GM21390 (cell line): ENCODE measurements at regions not wholly inside any gene's neighbourhood (a gene's known extent, or its start where the extent isn't known, plus 50 kb on each side); places are given as distances from the start of the nearest gene placed in this dataset.
"Not testable (repeated sequence)": the region's sequence is repeated elsewhere in the genome, so short reads cannot be mapped to it uniquely, and the experiment has no call there.

Source experiments
- ATAC-seq: cut with Tn5 transposase; IDR thresholded peaks from one replicate; pipeline ENCODE4 v1.9.1; 2021; ENCODE audit not compliant: unreplicated experiment

GRCh38 chr16:29153307-29153706 lies 168.5 kb downstream of the LAT start:
- ATAC-seq, result not testable (repeated sequence)

DNA sequence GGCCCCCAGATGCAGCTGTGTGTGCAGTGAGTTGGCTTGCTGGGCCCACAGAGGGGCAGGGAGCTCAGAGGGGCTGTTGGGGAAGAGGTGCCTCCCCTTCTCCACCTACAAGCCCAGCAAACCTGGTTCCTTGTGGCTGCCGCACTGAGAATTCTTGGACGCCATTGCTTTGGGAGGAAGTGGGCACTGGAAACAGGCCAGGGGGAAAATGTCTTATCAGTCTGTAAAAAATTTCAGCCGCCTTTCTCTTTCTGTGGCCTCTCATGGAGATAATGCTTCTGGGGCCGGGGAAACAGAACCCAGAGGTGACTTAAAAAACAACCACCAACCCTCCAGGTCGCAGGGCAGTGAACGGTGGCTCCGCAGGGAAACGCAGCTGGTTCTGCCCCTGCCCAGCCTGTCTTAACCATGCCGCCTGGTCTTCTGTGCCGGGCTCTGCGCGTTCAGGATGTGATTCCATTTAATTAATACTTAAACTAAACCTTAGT lies 167.7 kb downstream of the LAT start:
- not testable (repeated sequence) for ATAC-seq

- no peak for ATAC-seq
Observed at GRCh38 chr16:29151317-29151716, 166.5 kb downstream of the LAT start.

GRCh38 chr16:29149912-29150311 lies 165.1 kb downstream of the LAT start:
- ATAC-seq, result not testable (repeated sequence)

DNA sequence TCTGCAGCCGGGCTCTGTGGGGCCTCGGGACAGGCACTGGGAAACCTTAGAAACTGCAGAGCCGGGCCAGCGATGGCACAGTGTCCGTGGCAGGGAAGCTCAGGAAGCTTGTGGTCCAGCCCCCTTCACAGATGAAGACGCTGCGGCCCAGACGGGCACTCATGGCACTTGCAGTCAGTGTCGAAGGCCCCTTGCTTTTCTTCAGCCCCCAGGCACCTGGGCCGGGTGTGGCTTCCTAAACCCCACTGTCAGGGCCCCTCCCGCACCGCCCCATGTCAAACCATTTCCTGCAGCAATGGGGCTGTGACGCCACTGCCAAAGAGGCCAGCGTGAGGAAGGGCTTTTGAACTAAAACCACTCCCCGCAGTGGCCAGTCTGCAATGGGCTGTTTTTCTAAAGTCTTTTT lies 164.0 kb downstream of the LAT start:
- no peak for ATAC-seq

GRCh38 chr16:29148131-29148691 lies 163.4 kb downstream of the LAT start:
- ATAC-seq, result no peak

GRCh38 chr16:29147710-29148109 lies 162.9 kb downstream of the LAT start:
- not testable (repeated sequence) for ATAC-seq

- ATAC-seq, result not testable (repeated sequence)
Observed at GRCh38 chr16:29146808-29147643, 162.2 kb downstream of the LAT start.

- ATAC-seq, result no peak
Observed at GRCh38 chr16:29146266-29146665, 161.4 kb downstream of the LAT start.

DNA sequence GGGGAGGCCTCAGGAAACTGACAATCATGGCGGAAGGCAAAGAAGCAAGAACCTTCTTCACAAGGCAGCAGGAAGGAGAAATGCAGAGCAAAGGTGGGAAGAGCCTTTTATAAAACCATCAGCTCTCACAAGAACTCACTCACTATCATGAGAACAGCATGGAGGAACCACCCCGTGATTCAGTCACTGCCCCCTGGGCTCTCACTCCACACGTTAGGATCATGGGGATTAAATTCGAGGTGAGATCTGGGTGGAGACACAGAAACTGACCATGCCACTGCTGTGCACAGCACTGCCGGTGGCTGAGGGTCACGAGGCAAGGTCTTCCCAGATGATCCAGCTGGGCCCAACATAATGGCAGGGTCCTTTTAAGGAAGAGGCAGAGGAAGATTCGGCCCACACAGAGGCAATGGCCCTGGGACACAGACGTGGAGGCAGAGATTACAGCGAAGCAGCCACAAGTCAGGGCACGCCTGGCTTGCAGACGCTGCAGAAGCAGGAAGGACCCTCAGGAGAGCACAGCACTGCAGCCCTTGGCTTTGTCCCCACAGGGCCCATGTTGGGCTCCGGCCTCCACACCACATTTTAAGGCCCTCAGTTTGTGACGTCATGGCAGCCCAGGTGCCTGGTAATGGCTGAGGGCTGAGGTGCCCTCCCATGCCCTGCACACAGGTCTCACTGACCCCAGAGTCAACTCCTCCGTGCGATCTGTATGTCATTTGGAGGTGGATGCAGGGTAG lies 160.8 kb downstream of the LAT start:
- not testable (repeated sequence) for ATAC-seq

DNA sequence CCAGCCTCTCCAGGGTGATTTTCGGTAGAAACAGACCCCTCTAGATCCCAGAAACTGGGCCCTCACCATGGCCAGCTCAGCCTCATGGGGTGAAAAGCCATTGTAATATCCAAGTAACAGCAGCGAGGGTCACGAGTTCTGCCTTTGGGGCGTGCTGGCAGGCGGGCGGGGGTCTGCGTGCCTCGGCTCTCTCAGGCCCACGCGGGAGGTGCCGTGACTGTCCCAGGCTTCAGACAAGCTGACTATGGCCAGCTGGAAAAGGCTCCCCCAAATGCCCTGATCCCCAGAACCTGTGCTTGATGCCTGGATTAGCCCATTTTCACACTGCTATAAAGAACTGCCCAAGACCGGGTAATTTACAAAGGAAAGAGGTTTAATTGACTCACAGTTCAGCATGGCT lies 160.2 kb downstream of the LAT start:
- not testable (repeated sequence) for ATAC-seq

GRCh38 chr16:29144669-29145062 lies 159.8 kb downstream of the LAT start:
- not testable (repeated sequence) for ATAC-seq

DNA sequence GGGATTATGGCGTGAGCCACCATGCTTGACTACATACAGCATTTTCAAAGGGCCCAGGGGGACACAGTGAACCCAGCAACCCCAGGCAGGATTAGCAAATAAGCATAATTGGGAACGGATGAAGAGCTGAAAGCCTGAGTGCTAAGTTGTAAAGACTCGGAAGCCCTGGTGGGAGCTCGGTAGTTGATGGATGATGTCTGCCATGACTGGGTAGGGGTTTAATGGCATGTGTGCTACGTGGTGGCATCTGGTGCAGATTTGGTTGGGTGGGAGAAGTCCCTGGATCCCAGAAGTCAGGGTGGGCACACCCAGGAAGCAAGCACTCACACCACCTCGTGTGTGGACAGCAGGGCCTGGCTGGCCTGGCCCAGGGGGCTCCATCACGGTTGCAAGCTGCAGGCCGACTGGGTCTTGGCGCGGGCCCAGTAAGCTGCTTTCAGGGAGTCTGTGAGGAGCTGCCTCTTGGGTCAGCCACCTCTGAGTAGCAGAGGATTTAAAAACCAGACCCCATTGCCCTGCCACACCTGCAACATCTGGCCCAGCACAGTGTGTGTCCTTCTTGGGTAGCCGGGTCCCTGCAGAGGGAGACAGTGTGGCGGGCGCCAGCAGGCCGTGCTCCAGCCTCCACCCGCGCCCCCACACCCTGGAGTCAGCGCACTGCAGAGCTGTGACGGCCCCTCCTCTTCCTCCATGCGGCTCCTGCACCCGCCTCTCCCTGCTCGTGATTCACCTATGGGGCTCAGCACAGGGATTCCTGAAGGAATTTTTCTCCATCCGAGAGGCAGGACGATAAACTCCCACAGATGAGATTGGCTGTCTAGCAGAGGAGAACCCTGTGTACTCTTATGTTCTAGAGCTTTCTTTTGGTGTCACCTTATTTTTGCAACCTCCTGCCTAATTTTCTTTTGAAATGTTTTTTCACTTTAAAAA lies 159.2 kb downstream of the LAT start:
- not testable (repeated sequence) for ATAC-seq

DNA sequence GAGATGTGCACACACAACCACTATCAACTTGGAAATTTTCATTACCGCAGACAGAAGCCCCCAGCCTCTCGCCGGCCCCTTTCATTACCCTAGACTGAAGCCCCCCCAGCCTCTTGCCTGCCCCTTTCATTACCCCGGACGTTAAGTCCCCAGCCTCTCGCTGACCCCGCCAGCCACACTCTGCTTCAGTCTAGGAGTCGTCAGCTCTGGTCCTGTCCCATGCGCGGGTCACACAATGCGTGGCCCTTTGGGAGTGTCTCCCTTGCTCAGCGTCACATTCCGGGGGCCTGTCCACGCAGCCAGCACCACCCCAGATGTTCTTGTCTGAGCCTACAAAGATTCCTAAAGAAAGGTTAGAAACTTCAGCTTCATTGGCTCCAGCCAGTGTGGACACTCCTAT lies 157.7 kb downstream of the LAT start:
- not testable (repeated sequence) for ATAC-seq

DNA sequence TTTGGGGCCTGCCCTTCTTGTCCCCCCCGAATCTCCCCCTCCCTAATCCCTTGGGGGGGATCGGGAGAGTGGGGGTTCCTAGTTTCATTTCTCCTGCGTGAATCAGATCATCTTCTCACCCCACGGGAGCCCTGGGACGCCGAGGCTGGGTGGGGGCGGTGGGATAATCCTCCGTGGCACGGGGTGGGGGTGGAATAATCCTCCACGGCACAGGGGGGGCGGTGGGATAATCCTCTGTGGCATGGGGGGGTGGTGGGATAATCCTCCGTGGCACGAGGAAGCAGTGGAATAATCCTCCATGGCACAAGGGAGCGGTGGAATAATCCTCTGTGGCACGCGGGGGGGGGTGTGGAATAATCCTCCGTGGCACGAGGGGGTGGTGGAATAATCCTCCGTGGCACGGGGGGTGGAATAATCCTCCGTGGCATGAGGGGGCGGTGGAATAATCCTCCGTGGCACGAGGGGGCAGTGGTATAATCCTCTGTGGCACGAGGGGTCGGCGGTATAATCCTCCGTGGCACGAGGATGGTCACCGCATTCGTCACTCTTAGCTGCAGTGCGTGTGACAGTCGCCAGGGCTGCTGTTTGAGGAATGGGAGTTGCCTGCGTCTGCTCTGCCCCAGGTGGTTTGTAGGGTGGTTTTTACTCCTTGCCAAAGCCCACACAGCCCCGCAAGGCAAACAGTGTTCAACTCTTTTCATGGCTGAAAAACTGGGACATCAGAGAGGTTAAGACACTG lies 156.9 kb downstream of the LAT start:
- no peak for ATAC-seq

DNA sequence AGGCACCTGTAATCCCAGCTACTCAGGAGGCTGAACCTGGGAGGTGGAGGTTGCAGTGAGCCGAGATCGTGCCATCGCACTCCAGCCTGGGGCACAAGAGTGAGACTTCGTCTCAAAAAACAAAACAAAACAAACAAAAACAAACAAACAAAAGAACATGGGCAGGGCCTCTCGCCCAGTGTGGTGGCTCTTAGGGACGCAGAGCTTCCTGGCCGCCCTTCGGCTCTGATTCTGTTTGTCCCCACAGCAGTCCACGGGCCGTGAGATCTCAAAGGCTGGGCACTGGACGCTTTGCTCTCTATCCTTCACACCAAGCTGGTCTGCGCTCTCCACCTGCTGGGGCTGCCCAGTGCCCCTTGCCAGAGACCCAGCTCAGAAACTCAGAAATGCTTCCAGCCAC lies 156.3 kb downstream of the LAT start:
- not testable (repeated sequence) for ATAC-seq

DNA sequence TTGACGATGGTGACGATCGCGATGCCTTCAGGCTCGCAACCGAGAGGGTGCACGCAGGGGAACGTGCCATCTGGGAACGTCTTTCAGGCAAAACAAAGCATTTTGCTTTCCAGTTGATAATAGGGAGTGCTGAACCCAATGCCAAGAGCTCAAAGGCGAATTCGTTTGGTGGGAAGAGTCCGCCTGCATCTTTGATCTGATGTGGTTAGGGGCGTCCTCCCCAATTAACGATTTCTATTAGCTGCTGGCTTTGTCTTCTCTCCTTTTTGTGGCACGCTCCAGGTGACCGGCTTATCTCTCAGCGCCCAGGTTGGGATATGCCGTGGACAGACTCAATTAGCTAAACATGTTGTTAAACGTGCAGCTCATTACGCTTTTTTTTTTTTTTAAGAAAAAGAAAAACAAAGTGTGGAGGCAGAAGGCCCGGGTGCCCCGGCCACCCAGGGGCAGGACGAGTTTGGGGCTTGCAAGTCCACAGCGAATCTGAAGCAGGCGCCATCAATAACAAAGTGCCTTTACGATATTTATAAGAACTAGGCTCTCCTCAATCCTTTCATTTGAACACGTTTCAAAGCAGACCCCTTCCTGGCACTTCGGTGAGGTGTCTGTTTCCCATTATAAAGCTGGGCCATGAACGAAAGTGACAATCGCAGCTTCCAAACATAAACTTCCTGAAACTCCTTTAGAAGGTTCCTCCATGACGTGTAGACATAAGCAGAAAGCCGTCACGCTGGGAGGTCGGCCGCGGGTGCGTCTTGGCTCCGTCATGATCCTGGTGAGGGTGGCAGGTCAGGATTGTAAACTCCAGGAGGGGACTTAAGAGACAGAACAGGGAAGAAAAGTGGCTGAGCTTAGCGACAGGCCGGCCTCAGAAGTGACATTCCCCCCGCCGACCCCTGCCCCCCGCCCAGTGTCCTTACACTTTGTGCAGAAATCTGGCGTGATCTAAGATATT lies 155.3 kb downstream of the LAT start:
- ATAC-seq, result not testable (repeated sequence)

DNA sequence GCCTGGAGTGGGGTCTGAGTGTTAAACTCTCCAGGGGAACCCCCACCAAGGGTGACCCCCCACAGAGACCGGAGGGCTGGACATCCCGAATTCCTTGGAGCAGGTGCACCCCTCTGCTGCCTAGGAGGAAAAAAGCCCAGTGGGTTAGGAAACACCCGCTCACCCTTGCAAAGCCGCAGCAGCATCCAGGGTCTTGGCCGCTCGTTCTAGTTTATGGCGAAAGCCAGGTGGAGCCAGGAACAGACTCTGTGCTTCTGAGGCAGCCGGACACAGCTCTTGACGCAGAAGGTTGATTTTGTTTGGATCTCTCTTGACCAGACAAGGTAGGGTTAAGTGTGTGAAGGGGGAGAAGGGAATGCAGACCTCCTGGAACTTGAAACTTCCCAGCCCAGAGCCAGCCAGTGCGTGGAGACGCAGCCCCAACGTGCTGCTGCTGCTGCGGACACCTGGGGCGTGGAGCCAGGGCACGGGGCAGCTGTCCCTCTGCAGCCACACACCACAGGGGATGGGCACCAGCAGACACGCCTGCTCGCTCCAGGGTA lies 154.5 kb downstream of the LAT start:
- no peak for ATAC-seq
